H1 (cell line): ENCODE measurements at regions not wholly inside any gene's neighbourhood (a gene's known extent, or its start where the extent isn't known, plus 50 kb on each side); places are given as distances from the start of the nearest gene placed in this dataset.

Experiments
- CEBPB ChIP-seq: IDR thresholded peaks from 2 replicates; pipeline ENCODE4 v1.6.1; 2012; ENCODE audit warnings: low read depth, low read length
- HDAC2 ChIP-seq, 2 experiments: fragments of 300-600 bp in 1 of 2; sonication (generic) in 1 of 2; IDR thresholded peaks; 2 replicates each; pipeline ENCODE4 v1.6.1; 2011 to 2012; ENCODE audit warnings: low read depth in 2 of 2, low read length in 2 of 2, mild to moderate bottlenecking in 2 of 2, moderate library complexity in 2 of 2, borderline replicate concordance in 1 of 2, inconsistent platforms in 1 of 2
- NANOG ChIP-seq: IDR thresholded peaks from 2 replicates; pipeline ENCODE4 v1.6.1; 2011; ENCODE audit warnings: low read length, low read depth, mild to moderate bottlenecking, inconsistent platforms; ENCODE audit not compliant: insufficient read depth, poor library complexity, severe bottlenecking
- NRF1 ChIP-seq: IDR thresholded peaks from 2 replicates; pipeline ENCODE4 v1.6.1; 2011; ENCODE audit warnings: mild to moderate bottlenecking, low read depth, low read length, improper control_type of control experiment
- RXRA ChIP-seq: IDR thresholded peaks from 2 replicates; pipeline ENCODE4 v1.6.1; 2011; ENCODE audit warnings: low read depth, mild to moderate bottlenecking, low read length, moderate library complexity; ENCODE audit not compliant: insufficient read depth
- SIRT6 ChIP-seq: IDR thresholded peaks from one replicate; pipeline ENCODE4 v1.7.1; 2012; ENCODE audit warnings: low read length, inconsistent platforms
- TBP ChIP-seq: IDR thresholded peaks from 2 replicates; pipeline ENCODE4 v1.6.1; 2011; ENCODE audit warnings: low read depth, low read length, improper control_type of control experiment
- TF ChIP-seq, protein P1 (sequence below): fragments of 300-600 bp; sonication (generic); IDR thresholded peaks from 2 replicates; pipeline ENCODE4 v1.7.1; 2012; ENCODE audit warnings: low read length, moderate library complexity, mild to moderate bottlenecking, inconsistent platforms; ENCODE audit not compliant: insufficient replicate concordance

DNA sequence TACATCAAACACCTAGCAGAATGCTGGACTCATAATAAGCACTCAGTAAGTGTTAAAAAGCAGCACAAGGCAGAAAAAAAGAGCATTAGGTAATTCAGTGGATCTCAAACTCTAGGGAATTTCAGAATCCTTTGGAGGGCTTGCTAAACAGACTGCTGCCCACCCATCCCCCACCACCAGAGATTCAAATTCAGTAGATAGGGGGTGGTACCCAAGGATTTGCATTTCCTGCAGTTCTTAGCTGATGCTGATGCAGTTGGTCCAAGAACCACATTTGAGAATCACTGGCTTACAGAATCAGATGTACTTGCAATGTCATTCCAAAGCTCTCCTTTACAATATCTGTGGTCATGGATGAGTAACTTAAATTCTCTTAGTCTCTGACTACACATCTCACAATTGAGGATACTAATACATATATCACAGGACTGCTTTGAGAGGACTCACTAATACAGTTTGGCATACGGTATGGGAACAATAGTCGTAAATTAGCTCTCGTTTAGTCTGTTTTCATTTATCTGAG lies 664.5 kb downstream of the KCNA4 start (continued):
- TF ChIP-seq, protein P1, sequence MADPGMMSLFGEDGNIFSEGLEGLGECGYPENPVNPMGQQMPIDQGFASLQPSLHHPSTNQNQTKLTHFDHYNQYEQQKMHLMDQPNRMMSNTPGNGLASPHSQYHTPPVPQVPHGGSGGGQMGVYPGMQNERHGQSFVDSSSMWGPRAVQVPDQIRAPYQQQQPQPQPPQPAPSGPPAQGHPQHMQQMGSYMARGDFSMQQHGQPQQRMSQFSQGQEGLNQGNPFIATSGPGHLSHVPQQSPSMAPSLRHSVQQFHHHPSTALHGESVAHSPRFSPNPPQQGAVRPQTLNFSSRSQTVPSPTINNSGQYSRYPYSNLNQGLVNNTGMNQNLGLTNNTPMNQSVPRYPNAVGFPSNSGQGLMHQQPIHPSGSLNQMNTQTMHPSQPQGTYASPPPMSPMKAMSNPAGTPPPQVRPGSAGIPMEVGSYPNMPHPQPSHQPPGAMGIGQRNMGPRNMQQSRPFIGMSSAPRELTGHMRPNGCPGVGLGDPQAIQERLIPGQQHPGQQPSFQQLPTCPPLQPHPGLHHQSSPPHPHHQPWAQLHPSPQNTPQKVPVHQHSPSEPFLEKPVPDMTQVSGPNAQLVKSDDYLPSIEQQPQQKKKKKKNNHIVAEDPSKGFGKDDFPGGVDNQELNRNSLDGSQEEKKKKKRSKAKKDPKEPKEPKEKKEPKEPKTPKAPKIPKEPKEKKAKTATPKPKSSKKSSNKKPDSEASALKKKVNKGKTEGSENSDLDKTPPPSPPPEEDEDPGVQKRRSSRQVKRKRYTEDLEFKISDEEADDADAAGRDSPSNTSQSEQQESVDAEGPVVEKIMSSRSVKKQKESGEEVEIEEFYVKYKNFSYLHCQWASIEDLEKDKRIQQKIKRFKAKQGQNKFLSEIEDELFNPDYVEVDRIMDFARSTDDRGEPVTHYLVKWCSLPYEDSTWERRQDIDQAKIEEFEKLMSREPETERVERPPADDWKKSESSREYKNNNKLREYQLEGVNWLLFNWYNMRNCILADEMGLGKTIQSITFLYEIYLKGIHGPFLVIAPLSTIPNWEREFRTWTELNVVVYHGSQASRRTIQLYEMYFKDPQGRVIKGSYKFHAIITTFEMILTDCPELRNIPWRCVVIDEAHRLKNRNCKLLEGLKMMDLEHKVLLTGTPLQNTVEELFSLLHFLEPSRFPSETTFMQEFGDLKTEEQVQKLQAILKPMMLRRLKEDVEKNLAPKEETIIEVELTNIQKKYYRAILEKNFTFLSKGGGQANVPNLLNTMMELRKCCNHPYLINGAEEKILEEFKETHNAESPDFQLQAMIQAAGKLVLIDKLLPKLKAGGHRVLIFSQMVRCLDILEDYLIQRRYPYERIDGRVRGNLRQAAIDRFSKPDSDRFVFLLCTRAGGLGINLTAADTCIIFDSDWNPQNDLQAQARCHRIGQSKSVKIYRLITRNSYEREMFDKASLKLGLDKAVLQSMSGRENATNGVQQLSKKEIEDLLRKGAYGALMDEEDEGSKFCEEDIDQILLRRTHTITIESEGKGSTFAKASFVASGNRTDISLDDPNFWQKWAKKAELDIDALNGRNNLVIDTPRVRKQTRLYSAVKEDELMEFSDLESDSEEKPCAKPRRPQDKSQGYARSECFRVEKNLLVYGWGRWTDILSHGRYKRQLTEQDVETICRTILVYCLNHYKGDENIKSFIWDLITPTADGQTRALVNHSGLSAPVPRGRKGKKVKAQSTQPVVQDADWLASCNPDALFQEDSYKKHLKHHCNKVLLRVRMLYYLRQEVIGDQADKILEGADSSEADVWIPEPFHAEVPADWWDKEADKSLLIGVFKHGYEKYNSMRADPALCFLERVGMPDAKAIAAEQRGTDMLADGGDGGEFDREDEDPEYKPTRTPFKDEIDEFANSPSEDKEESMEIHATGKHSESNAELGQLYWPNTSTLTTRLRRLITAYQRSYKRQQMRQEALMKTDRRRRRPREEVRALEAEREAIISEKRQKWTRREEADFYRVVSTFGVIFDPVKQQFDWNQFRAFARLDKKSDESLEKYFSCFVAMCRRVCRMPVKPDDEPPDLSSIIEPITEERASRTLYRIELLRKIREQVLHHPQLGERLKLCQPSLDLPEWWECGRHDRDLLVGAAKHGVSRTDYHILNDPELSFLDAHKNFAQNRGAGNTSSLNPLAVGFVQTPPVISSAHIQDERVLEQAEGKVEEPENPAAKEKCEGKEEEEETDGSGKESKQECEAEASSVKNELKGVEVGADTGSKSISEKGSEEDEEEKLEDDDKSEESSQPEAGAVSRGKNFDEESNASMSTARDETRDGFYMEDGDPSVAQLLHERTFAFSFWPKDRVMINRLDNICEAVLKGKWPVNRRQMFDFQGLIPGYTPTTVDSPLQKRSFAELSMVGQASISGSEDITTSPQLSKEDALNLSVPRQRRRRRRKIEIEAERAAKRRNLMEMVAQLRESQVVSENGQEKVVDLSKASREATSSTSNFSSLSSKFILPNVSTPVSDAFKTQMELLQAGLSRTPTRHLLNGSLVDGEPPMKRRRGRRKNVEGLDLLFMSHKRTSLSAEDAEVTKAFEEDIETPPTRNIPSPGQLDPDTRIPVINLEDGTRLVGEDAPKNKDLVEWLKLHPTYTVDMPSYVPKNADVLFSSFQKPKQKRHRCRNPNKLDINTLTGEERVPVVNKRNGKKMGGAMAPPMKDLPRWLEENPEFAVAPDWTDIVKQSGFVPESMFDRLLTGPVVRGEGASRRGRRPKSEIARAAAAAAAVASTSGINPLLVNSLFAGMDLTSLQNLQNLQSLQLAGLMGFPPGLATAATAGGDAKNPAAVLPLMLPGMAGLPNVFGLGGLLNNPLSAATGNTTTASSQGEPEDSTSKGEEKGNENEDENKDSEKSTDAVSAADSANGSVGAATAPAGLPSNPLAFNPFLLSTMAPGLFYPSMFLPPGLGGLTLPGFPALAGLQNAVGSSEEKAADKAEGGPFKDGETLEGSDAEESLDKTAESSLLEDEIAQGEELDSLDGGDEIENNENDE = no peak
- TF ChIP-seq CEBPB (no peak), NANOG (no peak), HDAC2 (IDR thresholded peaks at IDR 0.05; ENCODE audit: borderline replicate concordance in 1 of 2, low read depth in 2 of 2, low read length in 2 of 2) (no peak), SIRT6 (no peak), NRF1 (no peak), TBP (no peak), RXRA (no peak)
- TF ChIP-seq, all 59 proteins: peak for 0
